ENCODE measurements at regions not wholly inside any gene's neighbourhood (a gene's known extent, or its start where the extent isn't known, plus 50 kb on each side); places are given as distances from the start of the nearest gene placed in this dataset.

DNA sequence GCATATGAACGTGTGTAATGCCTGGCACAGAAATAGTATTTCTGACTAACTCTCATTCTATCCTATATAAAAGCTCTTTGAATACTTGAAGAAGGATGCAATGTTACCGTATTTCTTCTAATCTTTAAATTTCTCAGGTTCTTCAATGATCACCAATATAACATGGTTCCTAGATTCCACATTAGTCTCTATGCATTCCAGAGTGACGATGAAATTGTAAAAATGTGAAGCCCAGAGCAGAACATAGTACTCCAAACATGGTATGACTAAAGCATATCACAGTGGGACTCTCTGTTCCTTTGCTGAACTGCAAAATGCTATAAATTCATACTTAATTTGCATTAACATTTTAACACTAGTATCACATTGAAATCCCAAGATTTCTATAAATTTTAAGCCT is 877.6 kb upstream of the CHORDC1 start:
- TF ChIP-seq CTCF (conservative IDR thresholded peaks at IDR 0.05; ENCODE audit: low read depth, low read length): no peak
- H2AFZ ChIP-seq (ENCODE audit: low read depth): no peak overlapping the region
- H3K4me2 ChIP-seq: no peak overlapping the region

GRCh38 chr11:91097083-91097482 is 874.2 kb upstream of the CHORDC1 start:
- H3K9ac ChIP-seq: no peak overlapping the region
- no peak overlapping the region for H3K4me2 ChIP-seq
- H3K27me3 ChIP-seq (ENCODE audit: insufficient read depth, low read depth): no peaks in the 10 kb centered on the region
- no peaks in the 10 kb centered on the region for H3K36me3 ChIP-seq (ENCODE audit: insufficient read depth)
- H3K4me3 ChIP-seq (IDR thresholded peaks at IDR 0.05; ENCODE audit: insufficient read depth, low read depth, low read length): no peak overlapping the region
- no peaks in the 10 kb centered on the region for H3K4me1 ChIP-seq (ENCODE audit: low read depth, poor library complexity, severe bottlenecking)
- no peaks in the 10 kb centered on the region for H4K20me1 ChIP-seq (ENCODE audit: insufficient read depth)
- H3K27ac ChIP-seq: no peak overlapping the region
- H3K79me2 ChIP-seq (ENCODE audit: insufficient read depth, low read depth): no peaks in the 10 kb centered on the region
- H2AFZ ChIP-seq (ENCODE audit: low read depth): no peak overlapping the region
- TF ChIP-seq CTCF (conservative IDR thresholded peaks at IDR 0.05; ENCODE audit: low read depth, low read length): no peak

More for the DNA sequence above, 877.6 kb upstream of the CHORDC1 start:
- no peaks in the 10 kb centered on the region for H3K36me3 ChIP-seq (ENCODE audit: insufficient read depth)
- H3K4me3 ChIP-seq (IDR thresholded peaks at IDR 0.05; ENCODE audit: insufficient read depth, low read depth, low read length): no peak overlapping the region
- no peaks in the 10 kb centered on the region for H3K79me2 ChIP-seq (ENCODE audit: insufficient read depth, low read depth)
- no peaks in the 10 kb centered on the region for H3K27me3 ChIP-seq (ENCODE audit: insufficient read depth, low read depth)
- H4K20me1 ChIP-seq (ENCODE audit: insufficient read depth): no peaks in the 10 kb centered on the region
- no peaks in the 10 kb centered on the region for H3K4me1 ChIP-seq (ENCODE audit: low read depth, poor library complexity, severe bottlenecking)
- H3K27ac ChIP-seq: no peak overlapping the region
- no peak overlapping the region for H3K9ac ChIP-seq

DNA sequence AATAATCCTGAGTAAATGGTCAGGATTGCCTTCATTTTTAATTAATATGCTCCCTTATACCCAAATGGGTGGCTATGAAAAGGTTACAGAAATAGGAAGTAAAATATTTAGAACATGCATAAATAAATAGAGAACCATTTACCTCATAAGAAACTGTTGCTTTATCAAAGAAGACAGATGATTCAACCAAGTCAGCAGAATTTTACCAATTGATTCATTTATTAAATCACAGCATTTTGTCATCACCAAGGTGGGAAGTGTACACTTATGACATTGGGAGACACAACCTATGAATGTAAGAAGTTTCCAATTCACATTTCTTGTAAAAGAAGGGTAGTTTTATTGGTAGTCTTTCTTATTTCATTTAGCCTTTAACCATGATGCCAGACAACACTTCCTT is 870.3 kb upstream of the CHORDC1 start:
- Histone ChIP-seq H3K27ac (no peak overlapping the region), H2AFZ (ENCODE audit: low read depth) (no peak overlapping the region)
- TF ChIP-seq CTCF (conservative IDR thresholded peaks at IDR 0.05; ENCODE audit: low read depth, low read length): no peak

GRCh38 chr11:91091563-91091962 is 868.7 kb upstream of the CHORDC1 start:
- Histone ChIP-seq H3K27me3 (ENCODE audit: insufficient read depth, low read depth) (no peaks in the 10 kb centered on the region), H2AFZ (ENCODE audit: low read depth) (no peak overlapping the region), H3K36me3 (ENCODE audit: insufficient read depth) (no peaks in the 10 kb centered on the region), H3K27ac (no peak overlapping the region), H3K4me3 (IDR thresholded peaks at IDR 0.05; ENCODE audit: insufficient read depth, low read depth, low read length) (no peak overlapping the region), H3K4me1 (ENCODE audit: low read depth, poor library complexity, severe bottlenecking) (no peaks in the 10 kb centered on the region), H3K9ac (no peak overlapping the region), H4K20me1 (ENCODE audit: insufficient read depth) (no peaks in the 10 kb centered on the region), H3K79me2 (ENCODE audit: insufficient read depth, low read depth) (no peaks in the 10 kb centered on the region), H3K4me2 (no peak overlapping the region)
- TF ChIP-seq CTCF (conservative IDR thresholded peaks at IDR 0.05; ENCODE audit: low read depth, low read length): no peak

More for the DNA sequence above, 870.3 kb upstream of the CHORDC1 start:
- no peaks in the 10 kb centered on the region for H3K4me1 ChIP-seq (ENCODE audit: low read depth, poor library complexity, severe bottlenecking)
- no peaks in the 10 kb centered on the region for H3K27me3 ChIP-seq (ENCODE audit: insufficient read depth, low read depth)
- no peaks in the 10 kb centered on the region for H4K20me1 ChIP-seq (ENCODE audit: insufficient read depth)
- no peak overlapping the region for H3K9ac ChIP-seq
- no peaks in the 10 kb centered on the region for H3K79me2 ChIP-seq (ENCODE audit: insufficient read depth, low read depth)
- H3K4me2 ChIP-seq: no peak overlapping the region
- no peak overlapping the region for H3K4me3 ChIP-seq (IDR thresholded peaks at IDR 0.05; ENCODE audit: insufficient read depth, low read depth, low read length)
- H3K36me3 ChIP-seq (ENCODE audit: insufficient read depth): no peaks in the 10 kb centered on the region
